Mammary epithelial cell (primary cell): ENCODE measurements at regions not wholly inside any gene's neighbourhood (a gene's known extent, or its start where the extent isn't known, plus 50 kb on each side); places are given as distances from the start of the nearest gene placed in this dataset.

ENCODE experiments used
- EZH2 ChIP-seq: IDR thresholded peaks from 2 replicates; pipeline ENCODE4 v1.6.1; 2012; ENCODE audit warnings: low read length, inconsistent platforms, borderline replicate concordance
- TF ChIP-seq, protein P1 (sequence below), 2 donors: IDR thresholded peaks in 1 of 2; conservative IDR thresholded peaks in 1 of 2; 2 replicates each; pipeline ENCODE4 v1.5.1; 2011 to 2012; ENCODE audit warnings: inconsistent platforms in 2 of 2, low read length in 2 of 2, mild to moderate bottlenecking in 2 of 2, control low read depth in 1 of 2, low read depth in 1 of 2; ENCODE audit not compliant: insufficient read depth in 1 of 2; ENCODE audit errors: extremely low read depth in 1 of 2

DNA sequence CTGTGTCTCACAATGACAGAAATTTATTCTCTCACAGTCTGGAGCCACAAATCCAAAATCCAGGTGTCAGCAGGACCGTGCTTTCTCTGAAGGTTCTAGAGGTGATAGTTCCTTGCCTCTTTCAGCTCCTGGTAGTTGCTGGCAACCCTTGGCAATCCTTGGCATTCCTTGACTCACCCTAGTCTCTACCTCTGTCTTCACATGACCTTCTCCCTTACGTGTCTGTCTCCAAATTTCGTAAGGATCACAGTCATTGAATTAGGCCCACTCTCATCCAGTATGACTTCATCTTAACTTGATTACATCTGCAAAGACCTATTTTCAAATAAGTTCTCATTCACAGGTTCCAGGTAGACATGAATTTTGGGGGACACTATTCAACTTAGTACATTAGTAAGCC, 143.1 kb downstream of the CEP57L1 start:
- no peak for TF ChIP-seq EZH2
- TF ChIP-seq, protein P1, sequence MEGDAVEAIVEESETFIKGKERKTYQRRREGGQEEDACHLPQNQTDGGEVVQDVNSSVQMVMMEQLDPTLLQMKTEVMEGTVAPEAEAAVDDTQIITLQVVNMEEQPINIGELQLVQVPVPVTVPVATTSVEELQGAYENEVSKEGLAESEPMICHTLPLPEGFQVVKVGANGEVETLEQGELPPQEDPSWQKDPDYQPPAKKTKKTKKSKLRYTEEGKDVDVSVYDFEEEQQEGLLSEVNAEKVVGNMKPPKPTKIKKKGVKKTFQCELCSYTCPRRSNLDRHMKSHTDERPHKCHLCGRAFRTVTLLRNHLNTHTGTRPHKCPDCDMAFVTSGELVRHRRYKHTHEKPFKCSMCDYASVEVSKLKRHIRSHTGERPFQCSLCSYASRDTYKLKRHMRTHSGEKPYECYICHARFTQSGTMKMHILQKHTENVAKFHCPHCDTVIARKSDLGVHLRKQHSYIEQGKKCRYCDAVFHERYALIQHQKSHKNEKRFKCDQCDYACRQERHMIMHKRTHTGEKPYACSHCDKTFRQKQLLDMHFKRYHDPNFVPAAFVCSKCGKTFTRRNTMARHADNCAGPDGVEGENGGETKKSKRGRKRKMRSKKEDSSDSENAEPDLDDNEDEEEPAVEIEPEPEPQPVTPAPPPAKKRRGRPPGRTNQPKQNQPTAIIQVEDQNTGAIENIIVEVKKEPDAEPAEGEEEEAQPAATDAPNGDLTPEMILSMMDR (conservative IDR thresholded peaks at IDR 0.05 in 1 of 2, IDR thresholded peaks at IDR 0.05 in 1 of 2; ENCODE audit: extremely low read depth in 1 of 2, insufficient read depth in 1 of 2, low read depth in 1 of 2, low read length in 2 of 2) = no peak
